GM23338 (cell line): ENCODE measurements at regions not wholly inside any gene's neighbourhood (a gene's known extent, or its start where the extent isn't known, plus 50 kb on each side); places are given as distances from the start of the nearest gene placed in this dataset.

Source experiments
- ATAC-seq: fragments of 200-7000 bp; cut with Tn5 transposase; 3 replicates; pipeline ENCODE4 v1.9.1; 2020
- DNase-seq: peaks from one replicate; pipeline ENCODE4 v3.0.0-alpha.2; 2015; ENCODE audit warnings: low spot score
- H2AFZ ChIP-seq: fragments of 200-600 bp; sonication (generic); 2 replicates; pipeline ENCODE4 v1.8.0; 2016; ENCODE audit warnings: antibody characterized with exemption, mild to moderate bottlenecking, moderate library complexity
- H3F3A ChIP-seq: fragments of 200-600 bp; sonication (generic); replicated peaks from 2 replicates; pipeline ENCODE4 v1.8.0; 2017; ENCODE audit warnings: antibody characterized with exemption, mixed run types, low read depth
- H3K27ac ChIP-seq: fragments of 200-600 bp; sonication (generic); 2 replicates; pipeline ENCODE4 v1.6.1; 2016; ENCODE audit warnings: low read depth
- H3K27me3 ChIP-seq: fragments of 200-600 bp; sonication (generic); 2 replicates; pipeline ENCODE4 v1.8.0; 2016; ENCODE audit warnings: mild to moderate bottlenecking, mixed run types, moderate library complexity; ENCODE audit not compliant: insufficient read depth
- H3K36me3 ChIP-seq: fragments of 200-600 bp; sonication (generic); 2 replicates; pipeline ENCODE4 v1.8.0; 2016; ENCODE audit warnings: mild to moderate bottlenecking; ENCODE audit not compliant: insufficient read depth
- H3K4me1 ChIP-seq: fragments of 200-600 bp; sonication (generic); 2 replicates; pipeline ENCODE4 v1.8.0; 2016; ENCODE audit warnings: mild to moderate bottlenecking, moderate library complexity; ENCODE audit not compliant: insufficient read depth
- H3K4me2 ChIP-seq: fragments of 200-600 bp; sonication (generic); 2 replicates; pipeline ENCODE4 v1.7.1; 2017; ENCODE audit warnings: mixed run types
- H3K4me3 ChIP-seq: fragments of 200-600 bp; sonication (generic); 2 replicates; pipeline ENCODE4 v1.6.1; 2016; ENCODE audit warnings: mixed run types
- H3K79me2 ChIP-seq: fragments of 200-600 bp; sonication (generic); replicated peaks from 2 replicates; pipeline ENCODE4 v1.8.0; 2017; ENCODE audit warnings: mild to moderate bottlenecking; ENCODE audit not compliant: insufficient read depth
- H3K9me2 ChIP-seq: fragments of 200-600 bp; sonication (generic); 2 replicates; pipeline ENCODE4 v1.8.0; 2017; ENCODE audit not compliant: insufficient read depth
- H4K20me1 ChIP-seq: fragments of 200-600 bp; sonication (generic); replicated peaks from 2 replicates; pipeline ENCODE4 v1.8.0; 2017; ENCODE audit warnings: mild to moderate bottlenecking; ENCODE audit not compliant: insufficient read depth
- H3K27ac Mint-ChIP-seq: 2 replicates; pipeline ENCODE4 v1.8.0; 2020; ENCODE audit warnings: inconsistent platforms, mild to moderate bottlenecking, moderate library complexity, mixed read lengths
- H3K27me3 Mint-ChIP-seq: 3 replicates; pipeline ENCODE4 v1.8.0; 2022; ENCODE audit warnings: low read depth, mild to moderate bottlenecking, moderate library complexity, mixed read lengths, inconsistent platforms; ENCODE audit not compliant: insufficient read depth, poor library complexity
- H3K36me3 Mint-ChIP-seq: 3 replicates; pipeline ENCODE4 v1.8.0; 2021; ENCODE audit warnings: low read depth, mild to moderate bottlenecking, inconsistent platforms, moderate library complexity, mixed read lengths
- H3K4me1 Mint-ChIP-seq: 3 replicates; pipeline ENCODE4 v1.8.0; 2020; ENCODE audit warnings: mild to moderate bottlenecking, inconsistent platforms, mixed read lengths
- H3K4me3 Mint-ChIP-seq: 3 replicates; pipeline ENCODE4 v1.8.0; 2021; ENCODE audit warnings: moderate library complexity, mild to moderate bottlenecking, inconsistent platforms, mixed read lengths
- H3K9me3 Mint-ChIP-seq: 3 replicates; pipeline ENCODE4 v1.8.0; 2020; ENCODE audit warnings: moderate library complexity, mild to moderate bottlenecking, inconsistent platforms, mixed read lengths
- CREB1 ChIP-seq: fragments of 250-450 bp; sonication (Bioruptor Pico); IDR thresholded peaks from 2 replicates; pipeline ENCODE4 v1.5.0; 2020; ENCODE audit warnings: low read depth, mild to moderate bottlenecking, moderate library complexity
- EZH2 ChIP-seq: fragments of 200-600 bp; sonication (generic); IDR thresholded peaks from one replicate; pipeline ENCODE4 v1.8.0; 2017; ENCODE audit warnings: antibody characterized with exemption, mild to moderate bottlenecking, low read depth; ENCODE audit not compliant: unreplicated experiment
- EZH2phosphoT487 ChIP-seq: fragments of 200-600 bp; sonication (generic); IDR thresholded peaks from one replicate; pipeline ENCODE4 v1.8.1; 2018; ENCODE audit warnings: antibody characterized with exemption; ENCODE audit not compliant: unreplicated experiment
- JUNB ChIP-seq: IDR thresholded peaks from one replicate; pipeline ENCODE4 v1.6.1; 2016; ENCODE audit warnings: antibody characterized with exemption; ENCODE audit not compliant: unreplicated experiment
- NANOG ChIP-seq: IDR thresholded peaks from 2 replicates; pipeline ENCODE4 v1.6.1; 2016; ENCODE audit warnings: antibody characterized with exemption, borderline replicate concordance
- POLR2AphosphoS5 ChIP-seq: IDR thresholded peaks from 2 replicates; pipeline ENCODE4 v1.6.1; 2016; ENCODE audit warnings: antibody characterized with exemption, low read depth
- ZNF114 ChIP-seq: fragments of 250-450 bp; sonication (Bioruptor Pico); IDR thresholded peaks from 2 replicates; pipeline ENCODE4 v1.5.0; 2020; ENCODE audit warnings: mild to moderate bottlenecking, moderate library complexity
- ZNF331 ChIP-seq: fragments of 250-450 bp; sonication (Bioruptor Pico); IDR thresholded peaks from 2 replicates; pipeline ENCODE4 v1.5.0; 2020; ENCODE audit warnings: low read depth, mild to moderate bottlenecking, moderate library complexity
- TF ChIP-seq, protein P1 (sequence below): IDR thresholded peaks from one replicate; pipeline ENCODE4 v1.6.1; 2018; ENCODE audit warnings: antibody characterized with exemption; ENCODE audit not compliant: unreplicated experiment
- TF ChIP-seq, protein P2 (sequence below): fragments of 250-450 bp; sonication (Bioruptor Pico); IDR thresholded peaks from 2 replicates; pipeline ENCODE4 v1.5.0; 2020; ENCODE audit warnings: mild to moderate bottlenecking, moderate library complexity
- TF ChIP-seq, protein P3 (sequence below), 2 experiments: fragments of 200-600 bp in 1 of 2; sonication (generic) in 1 of 2; conservative IDR thresholded peaks; 2 replicates each; pipeline versions ENCODE4 v1.5.1 to v1.6.1; 2016 to 2017; ENCODE audit warnings: antibody characterized with exemption in 2 of 2, low read depth in 2 of 2, mild to moderate bottlenecking in 2 of 2, moderate library complexity in 1 of 2

DNA sequence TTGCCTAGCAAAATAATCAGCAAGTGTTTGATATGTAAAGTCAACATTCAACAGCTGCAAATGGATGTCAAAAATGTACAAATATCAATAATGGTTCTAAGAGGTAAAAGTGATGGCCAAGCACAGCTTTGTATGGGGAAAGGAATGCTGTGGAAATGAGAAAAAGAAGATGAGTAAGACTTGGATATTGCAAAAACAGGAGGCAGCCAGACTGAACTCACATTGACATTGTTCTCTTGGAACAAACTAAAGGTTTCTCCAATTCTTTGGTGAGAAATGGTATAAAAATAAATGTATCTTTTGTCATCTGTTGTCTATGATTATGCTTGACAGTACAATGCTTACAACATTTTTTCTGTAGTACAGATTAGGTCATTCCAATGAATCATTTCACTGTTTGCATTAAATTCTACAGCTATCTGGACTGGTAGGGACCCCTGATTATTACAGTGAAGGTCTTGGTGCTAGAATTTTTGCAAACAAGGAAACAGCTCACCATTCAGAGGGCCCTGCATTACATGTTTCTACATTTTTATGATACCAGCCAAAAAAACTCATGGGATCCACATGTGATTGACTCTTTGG is 465.7 kb downstream of the NOVA1 start:
- H3K27me3 Mint-ChIP-seq = peaks cover 5% of the 10 kb centered on the region
- TF ChIP-seq, protein P1, sequence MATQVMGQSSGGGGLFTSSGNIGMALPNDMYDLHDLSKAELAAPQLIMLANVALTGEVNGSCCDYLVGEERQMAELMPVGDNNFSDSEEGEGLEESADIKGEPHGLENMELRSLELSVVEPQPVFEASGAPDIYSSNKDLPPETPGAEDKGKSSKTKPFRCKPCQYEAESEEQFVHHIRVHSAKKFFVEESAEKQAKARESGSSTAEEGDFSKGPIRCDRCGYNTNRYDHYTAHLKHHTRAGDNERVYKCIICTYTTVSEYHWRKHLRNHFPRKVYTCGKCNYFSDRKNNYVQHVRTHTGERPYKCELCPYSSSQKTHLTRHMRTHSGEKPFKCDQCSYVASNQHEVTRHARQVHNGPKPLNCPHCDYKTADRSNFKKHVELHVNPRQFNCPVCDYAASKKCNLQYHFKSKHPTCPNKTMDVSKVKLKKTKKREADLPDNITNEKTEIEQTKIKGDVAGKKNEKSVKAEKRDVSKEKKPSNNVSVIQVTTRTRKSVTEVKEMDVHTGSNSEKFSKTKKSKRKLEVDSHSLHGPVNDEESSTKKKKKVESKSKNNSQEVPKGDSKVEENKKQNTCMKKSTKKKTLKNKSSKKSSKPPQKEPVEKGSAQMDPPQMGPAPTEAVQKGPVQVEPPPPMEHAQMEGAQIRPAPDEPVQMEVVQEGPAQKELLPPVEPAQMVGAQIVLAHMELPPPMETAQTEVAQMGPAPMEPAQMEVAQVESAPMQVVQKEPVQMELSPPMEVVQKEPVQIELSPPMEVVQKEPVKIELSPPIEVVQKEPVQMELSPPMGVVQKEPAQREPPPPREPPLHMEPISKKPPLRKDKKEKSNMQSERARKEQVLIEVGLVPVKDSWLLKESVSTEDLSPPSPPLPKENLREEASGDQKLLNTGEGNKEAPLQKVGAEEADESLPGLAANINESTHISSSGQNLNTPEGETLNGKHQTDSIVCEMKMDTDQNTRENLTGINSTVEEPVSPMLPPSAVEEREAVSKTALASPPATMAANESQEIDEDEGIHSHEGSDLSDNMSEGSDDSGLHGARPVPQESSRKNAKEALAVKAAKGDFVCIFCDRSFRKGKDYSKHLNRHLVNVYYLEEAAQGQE = no peak
- TF ChIP-seq EZH2phosphoT487 (no peak), ZNF331 (CRISPR knock-in tag) (no peak), ZNF114 (CRISPR knock-in tag) (no peak), NANOG (no peak), POLR2AphosphoS5 (no peak), EZH2 (no peak), JUNB (no peak), CREB1 (CRISPR knock-in tag) (no peak)
- TF ChIP-seq, protein P2, sequence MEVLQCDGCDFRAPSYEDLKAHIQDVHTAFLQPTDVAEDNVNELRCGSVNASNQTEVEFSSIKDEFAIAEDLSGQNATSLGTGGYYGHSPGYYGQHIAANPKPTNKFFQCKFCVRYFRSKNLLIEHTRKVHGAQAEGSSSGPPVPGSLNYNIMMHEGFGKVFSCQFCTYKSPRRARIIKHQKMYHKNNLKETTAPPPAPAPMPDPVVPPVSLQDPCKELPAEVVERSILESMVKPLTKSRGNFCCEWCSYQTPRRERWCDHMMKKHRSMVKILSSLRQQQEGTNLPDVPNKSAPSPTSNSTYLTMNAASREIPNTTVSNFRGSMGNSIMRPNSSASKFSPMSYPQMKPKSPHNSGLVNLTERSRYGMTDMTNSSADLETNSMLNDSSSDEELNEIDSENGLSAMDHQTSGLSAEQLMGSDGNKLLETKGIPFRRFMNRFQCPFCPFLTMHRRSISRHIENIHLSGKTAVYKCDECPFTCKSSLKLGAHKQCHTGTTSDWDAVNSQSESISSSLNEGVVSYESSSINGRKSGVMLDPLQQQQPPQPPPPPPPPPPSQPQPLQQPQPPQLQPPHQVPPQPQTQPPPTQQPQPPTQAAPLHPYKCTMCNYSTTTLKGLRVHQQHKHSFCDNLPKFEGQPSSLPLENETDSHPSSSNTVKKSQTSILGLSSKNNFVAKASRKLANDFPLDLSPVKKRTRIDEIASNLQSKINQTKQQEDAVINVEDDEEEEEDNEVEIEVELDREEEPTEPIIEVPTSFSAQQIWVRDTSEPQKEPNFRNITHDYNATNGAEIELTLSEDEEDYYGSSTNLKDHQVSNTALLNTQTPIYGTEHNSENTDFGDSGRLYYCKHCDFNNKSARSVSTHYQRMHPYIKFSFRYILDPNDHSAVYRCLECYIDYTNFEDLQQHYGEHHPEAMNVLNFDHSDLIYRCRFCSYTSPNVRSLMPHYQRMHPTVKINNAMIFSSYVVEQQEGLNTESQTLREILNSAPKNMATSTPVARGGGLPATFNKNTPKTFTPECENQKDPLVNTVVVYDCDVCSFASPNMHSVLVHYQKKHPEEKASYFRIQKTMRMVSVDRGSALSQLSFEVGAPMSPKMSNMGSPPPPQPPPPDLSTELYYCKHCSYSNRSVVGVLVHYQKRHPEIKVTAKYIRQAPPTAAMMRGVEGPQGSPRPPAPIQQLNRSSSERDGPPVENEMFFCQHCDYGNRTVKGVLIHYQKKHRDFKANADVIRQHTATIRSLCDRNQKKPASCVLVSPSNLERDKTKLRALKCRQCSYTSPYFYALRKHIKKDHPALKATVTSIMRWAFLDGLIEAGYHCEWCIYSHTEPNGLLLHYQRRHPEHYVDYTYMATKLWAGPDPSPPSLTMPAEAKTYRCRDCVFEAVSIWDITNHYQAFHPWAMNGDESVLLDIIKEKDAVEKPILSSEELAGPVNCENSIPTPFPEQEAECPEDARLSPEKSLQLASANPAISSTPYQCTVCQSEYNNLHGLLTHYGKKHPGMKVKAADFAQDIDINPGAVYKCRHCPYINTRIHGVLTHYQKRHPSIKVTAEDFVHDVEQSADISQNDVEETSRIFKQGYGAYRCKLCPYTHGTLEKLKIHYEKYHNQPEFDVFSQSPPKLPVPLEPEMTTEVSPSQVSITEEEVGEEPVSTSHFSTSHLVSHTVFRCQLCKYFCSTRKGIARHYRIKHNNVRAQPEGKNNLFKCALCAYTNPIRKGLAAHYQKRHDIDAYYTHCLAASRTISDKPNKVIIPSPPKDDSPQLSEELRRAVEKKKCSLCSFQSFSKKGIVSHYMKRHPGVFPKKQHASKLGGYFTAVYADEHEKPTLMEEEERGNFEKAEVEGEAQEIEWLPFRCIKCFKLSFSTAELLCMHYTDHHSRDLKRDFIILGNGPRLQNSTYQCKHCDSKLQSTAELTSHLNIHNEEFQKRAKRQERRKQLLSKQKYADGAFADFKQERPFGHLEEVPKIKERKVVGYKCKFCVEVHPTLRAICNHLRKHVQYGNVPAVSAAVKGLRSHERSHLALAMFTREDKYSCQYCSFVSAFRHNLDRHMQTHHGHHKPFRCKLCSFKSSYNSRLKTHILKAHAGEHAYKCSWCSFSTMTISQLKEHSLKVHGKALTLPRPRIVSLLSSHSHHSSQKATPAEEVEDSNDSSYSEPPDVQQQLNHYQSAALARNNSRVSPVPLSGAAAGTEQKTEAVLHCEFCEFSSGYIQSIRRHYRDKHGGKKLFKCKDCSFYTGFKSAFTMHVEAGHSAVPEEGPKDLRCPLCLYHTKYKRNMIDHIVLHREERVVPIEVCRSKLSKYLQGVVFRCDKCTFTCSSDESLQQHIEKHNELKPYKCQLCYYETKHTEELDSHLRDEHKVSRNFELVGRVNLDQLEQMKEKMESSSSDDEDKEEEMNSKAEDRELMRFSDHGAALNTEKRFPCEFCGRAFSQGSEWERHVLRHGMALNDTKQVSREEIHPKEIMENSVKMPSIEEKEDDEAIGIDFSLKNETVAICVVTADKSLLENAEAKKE (CRISPR knock-in tag) = no peak
- TF ChIP-seq, protein P3, sequence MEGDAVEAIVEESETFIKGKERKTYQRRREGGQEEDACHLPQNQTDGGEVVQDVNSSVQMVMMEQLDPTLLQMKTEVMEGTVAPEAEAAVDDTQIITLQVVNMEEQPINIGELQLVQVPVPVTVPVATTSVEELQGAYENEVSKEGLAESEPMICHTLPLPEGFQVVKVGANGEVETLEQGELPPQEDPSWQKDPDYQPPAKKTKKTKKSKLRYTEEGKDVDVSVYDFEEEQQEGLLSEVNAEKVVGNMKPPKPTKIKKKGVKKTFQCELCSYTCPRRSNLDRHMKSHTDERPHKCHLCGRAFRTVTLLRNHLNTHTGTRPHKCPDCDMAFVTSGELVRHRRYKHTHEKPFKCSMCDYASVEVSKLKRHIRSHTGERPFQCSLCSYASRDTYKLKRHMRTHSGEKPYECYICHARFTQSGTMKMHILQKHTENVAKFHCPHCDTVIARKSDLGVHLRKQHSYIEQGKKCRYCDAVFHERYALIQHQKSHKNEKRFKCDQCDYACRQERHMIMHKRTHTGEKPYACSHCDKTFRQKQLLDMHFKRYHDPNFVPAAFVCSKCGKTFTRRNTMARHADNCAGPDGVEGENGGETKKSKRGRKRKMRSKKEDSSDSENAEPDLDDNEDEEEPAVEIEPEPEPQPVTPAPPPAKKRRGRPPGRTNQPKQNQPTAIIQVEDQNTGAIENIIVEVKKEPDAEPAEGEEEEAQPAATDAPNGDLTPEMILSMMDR (conservative IDR thresholded peaks at IDR 0.05; ENCODE audit: low read depth in 2 of 2) = no peak
- H3K4me3 Mint-ChIP-seq = no peak overlapping the region
- Histone ChIP-seq H4K20me1 (no peaks in the 10 kb centered on the region), H3K4me3 (no peak overlapping the region), H3K4me1 (peaks cover 17% of the 10 kb centered on the region), H3K4me2 (no peak overlapping the region), H3K79me2 (no peaks in the 10 kb centered on the region), H2AFZ (no peak overlapping the region), H3K27ac (no peak overlapping the region), H3K9me2 (no peaks in the 10 kb centered on the region), H3K36me3 (no peaks in the 10 kb centered on the region), H3F3A (no peaks in the 10 kb centered on the region), H3K27me3 (no peaks in the 10 kb centered on the region)
- DNase-seq (no peak), ATAC-seq (no peak)
- 0 out of 3 replicates have a peak, but pooled peaks cover 2% of the 10 kb centered on the region for H3K36me3 Mint-ChIP-seq
- H3K4me1 Mint-ChIP-seq = peaks cover 29% of the 10 kb centered on the region
- peaks cover 2% of the 10 kb centered on the region; the same call in 2 of the 3 replicates for H3K9me3 Mint-ChIP-seq
- H3K27ac Mint-ChIP-seq = no peak overlapping the region
